ENCODE measurements at regions not wholly inside any gene's neighbourhood (a gene's known extent, or its start where the extent isn't known, plus 50 kb on each side); places are given as distances from the start of the nearest gene placed in this dataset.
"Not testable (repeated sequence)": the region's sequence is repeated elsewhere in the genome, so short reads cannot be mapped to it uniquely, and the experiment has no call there.

DNA sequence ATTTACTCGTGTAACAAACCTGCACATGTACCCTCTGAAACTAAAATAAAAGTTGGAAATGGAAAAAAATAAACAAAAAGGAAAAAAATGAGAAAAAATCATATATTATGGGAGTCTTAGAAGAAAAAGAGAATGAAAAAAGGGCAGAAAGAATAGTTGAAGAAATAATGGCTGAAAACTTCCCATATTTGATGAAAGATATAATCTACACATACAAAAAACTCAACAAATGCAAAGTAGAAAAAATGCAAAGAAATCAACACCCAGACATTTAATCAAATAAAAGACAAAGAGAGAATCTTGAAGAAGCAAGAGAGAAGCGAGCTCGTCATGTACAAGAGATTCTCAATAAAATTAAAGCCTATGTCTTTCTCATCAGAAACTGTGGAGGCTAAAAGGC lies 73.8 kb downstream of the SLC25A46 start:
- DNase-seq, result no peak
- in situ Hi-C loops (cut with HindIII; ENCODE audit: low pct_ligation_motif_present, low pct_unique_long_range_greater_than_20kb, low sequenced_read_pairs), result no loop called here

GRCh38 chr5:110815916-110816605 lies 77.3 kb downstream of the SLC25A46 start:
- no peak for DNase-seq
- in situ Hi-C loops (cut with HindIII; ENCODE audit: low pct_ligation_motif_present, low pct_unique_long_range_greater_than_20kb, low sequenced_read_pairs), result no loop called here

GRCh38 chr5:110817459-110817858 lies 78.7 kb downstream of the SLC25A46 start:
- in situ Hi-C loops (cut with HindIII; ENCODE audit: low pct_ligation_motif_present, low pct_unique_long_range_greater_than_20kb, low sequenced_read_pairs), result no loop called here
- no peak for DNase-seq

- in situ Hi-C loops (cut with HindIII; ENCODE audit: low pct_ligation_motif_present, low pct_unique_long_range_greater_than_20kb, low sequenced_read_pairs), result no loop called here
- DNase-seq, result no peak
These were observed 84.8 kb downstream of the SLC25A46 start for GRCh38 chr5:110823571-110823970.

- no peak for DNase-seq
- in situ Hi-C loops (cut with HindIII; ENCODE audit: low pct_ligation_motif_present, low pct_unique_long_range_greater_than_20kb, low sequenced_read_pairs), result no loop called here
These were observed 86.2 kb downstream of the SLC25A46 start for GRCh38 chr5:110824936-110825441.

DNA sequence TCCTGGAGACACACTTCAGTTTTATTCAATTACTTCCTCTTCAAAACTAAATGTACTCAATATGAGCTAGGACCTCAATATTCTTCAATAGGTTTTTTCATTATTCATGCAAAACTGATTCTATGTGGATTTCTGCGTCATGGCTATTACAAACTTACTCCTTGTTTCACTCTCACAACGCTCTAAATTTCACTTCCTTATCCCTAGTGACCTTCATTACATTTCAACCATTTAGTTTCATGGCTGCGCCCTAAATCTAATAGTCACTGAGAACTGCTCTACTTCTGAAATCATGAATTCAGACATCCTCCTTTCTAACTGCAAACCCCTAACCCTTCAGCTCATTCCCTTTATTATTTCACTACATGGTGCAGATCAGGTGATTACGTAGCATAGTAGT lies 93.9 kb downstream of the SLC25A46 start:
- in situ Hi-C loops (cut with HindIII; ENCODE audit: low pct_ligation_motif_present, low pct_unique_long_range_greater_than_20kb, low sequenced_read_pairs), result no loop called here
- no peak for DNase-seq

- DNase-seq; in situ Hi-C loops (cut with HindIII; ENCODE audit: low pct_ligation_motif_present, low pct_unique_long_range_greater_than_20kb, low sequenced_read_pairs): not testable (repeated sequence)
These were observed 96.1 kb downstream of the SLC25A46 start for GRCh38 chr5:110834933-110835332.

DNA sequence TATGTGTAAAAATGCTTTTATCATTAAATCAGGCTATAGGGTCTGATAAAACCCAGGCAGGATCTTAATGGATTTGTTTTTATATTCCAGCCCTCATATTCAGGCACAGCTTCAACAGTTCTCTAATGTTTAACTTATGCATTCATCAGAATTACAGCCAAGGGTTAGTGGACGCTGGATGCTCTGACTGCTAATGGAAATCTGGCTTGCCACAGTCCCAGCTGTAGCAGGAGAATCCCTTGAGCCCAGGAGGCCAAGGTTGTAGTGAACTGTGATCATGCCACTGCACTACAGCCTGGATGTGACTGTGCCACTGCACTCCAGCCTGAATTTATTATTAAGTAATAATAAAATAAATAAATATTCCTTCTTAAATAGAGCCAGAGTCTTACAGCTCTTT lies 98.0 kb downstream of the SLC25A46 start:
- no peak for DNase-seq
- in situ Hi-C loops (cut with HindIII; ENCODE audit: low pct_ligation_motif_present, low pct_unique_long_range_greater_than_20kb, low sequenced_read_pairs), result no loop called here

DNA sequence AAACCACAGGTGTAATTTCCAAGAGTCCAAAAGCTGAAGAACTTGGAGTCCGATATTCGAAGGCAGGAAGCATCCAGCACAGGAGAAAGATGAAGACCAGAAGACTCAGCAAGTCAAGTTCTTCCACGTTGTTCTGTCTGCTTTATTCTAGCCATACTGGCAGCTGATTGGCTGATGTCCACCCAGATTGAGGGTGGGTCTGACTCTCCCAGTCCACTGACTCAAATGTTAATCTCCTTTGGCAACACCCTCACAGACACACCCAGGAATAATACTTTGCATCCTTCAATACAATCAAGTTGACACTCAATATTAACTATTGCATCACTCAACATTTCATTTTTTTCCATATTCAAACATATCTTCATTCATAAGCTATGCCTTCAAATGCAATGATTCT lies 99.5 kb downstream of the SLC25A46 start:
- DNase-seq; in situ Hi-C loops (cut with HindIII; ENCODE audit: low pct_ligation_motif_present, low pct_unique_long_range_greater_than_20kb, low sequenced_read_pairs): not testable (repeated sequence)

GRCh38 chr5:110838961-110839360 lies 100.2 kb downstream of the SLC25A46 start:
- in situ Hi-C loops (cut with HindIII; ENCODE audit: low pct_ligation_motif_present, low pct_unique_long_range_greater_than_20kb, low sequenced_read_pairs), result no loop called here
- DNase-seq, result no peak

DNA sequence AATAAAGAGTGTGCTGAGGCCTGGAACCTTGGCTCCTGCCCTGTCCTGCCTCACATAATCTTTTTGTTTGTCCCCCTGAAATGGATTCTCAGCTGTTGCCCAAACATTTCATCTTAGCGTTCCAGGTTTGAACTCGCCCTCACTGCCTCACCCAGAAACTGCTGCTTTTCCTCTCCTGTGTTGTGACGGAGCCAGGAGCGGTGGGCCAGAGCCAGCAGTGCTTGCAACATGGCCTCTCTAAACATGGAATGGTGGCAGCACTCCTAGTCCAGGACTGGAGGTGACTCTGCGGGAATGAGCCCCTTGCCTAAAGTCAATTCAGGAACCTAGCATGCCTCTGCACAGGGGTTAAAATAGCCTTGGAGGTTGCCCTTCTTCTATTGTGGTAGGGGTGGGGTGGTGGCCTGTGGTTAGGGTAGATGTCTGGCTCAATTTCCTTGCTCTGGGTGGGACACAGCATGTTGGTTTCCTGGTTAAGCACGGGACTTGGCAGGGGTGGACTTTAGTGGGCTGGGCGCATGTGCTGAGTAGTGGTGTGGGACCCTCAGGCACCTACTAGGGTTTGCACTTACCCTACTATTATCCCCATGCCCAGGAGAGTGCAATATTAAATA lies 101.6 kb downstream of the SLC25A46 start:
- DNase-seq, result no peak
- in situ Hi-C loops (cut with HindIII; ENCODE audit: low pct_ligation_motif_present, low pct_unique_long_range_greater_than_20kb, low sequenced_read_pairs), result no loop called here

- in situ Hi-C loops (cut with HindIII; ENCODE audit: low pct_ligation_motif_present, low pct_unique_long_range_greater_than_20kb, low sequenced_read_pairs), result no loop called here
These were observed 102.3 kb downstream of the SLC25A46 start for GRCh38 chr5:110841137-110841536.

GRCh38 chr5:110842948-110843347 lies 104.1 kb downstream of the SLC25A46 start:
- DNase-seq, result no peak
- in situ Hi-C loops (cut with HindIII; ENCODE audit: low pct_ligation_motif_present, low pct_unique_long_range_greater_than_20kb, low sequenced_read_pairs), result no loop called here

More at GRCh38 chr5:110841137-110841536, 102.3 kb downstream of the SLC25A46 start:
- no peak for DNase-seq

DNA sequence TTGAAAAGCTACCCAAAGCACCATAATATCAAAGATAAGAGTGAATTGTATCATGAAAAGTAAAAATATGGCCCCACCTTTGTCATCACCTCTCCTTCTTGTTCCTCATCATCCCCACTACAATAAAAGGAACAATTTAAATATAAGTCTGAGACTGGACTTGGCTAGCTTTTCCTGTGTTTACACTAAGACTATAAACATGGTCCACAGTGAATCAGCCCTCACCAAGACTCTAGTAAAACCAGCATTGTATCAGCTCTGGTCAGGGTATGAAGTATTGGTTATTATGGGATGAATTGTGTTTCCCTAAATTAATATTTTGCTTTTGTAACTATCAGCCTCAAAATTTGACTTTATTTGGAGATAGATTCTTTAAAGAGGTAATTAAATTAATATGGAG lies 105.4 kb downstream of the SLC25A46 start:
- in situ Hi-C loops (cut with HindIII; ENCODE audit: low pct_ligation_motif_present, low pct_unique_long_range_greater_than_20kb, low sequenced_read_pairs), result no loop called here
- DNase-seq, result no peak

GRCh38 chr5:110846398-110847001 lies 107.7 kb downstream of the SLC25A46 start:
- in situ Hi-C loops (cut with HindIII; ENCODE audit: low pct_ligation_motif_present, low pct_unique_long_range_greater_than_20kb, low sequenced_read_pairs), result no loop called here
- no peak for DNase-seq

- in situ Hi-C loops (cut with HindIII; ENCODE audit: low pct_ligation_motif_present, low pct_unique_long_range_greater_than_20kb, low sequenced_read_pairs), result no loop called here
- no peak for DNase-seq
These were observed 112.5 kb downstream of the SLC25A46 start for GRCh38 chr5:110851357-110851756.

- in situ Hi-C loops (cut with HindIII; ENCODE audit: low pct_ligation_motif_present, low pct_unique_long_range_greater_than_20kb, low sequenced_read_pairs), result no loop called here
These were observed 113.2 kb downstream of the SLC25A46 start for GRCh38 chr5:110852053-110852452.

DNA sequence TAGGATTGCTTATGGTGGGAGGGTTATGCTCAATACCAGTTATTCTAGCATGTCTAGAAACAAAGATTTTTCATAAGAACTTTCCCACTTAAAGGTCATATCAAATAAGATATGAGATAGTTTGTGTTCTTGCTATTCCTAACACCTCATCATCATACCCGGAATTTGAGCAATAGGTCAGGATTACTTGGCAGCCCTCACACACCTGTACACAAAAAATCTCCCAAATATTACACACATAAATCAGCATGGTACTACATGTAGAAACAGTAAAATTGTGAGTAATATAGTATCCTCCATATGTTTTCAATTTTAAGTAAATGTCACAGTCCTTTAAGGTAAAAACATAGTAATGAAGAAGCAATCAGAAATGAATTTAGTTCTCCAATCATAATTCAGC lies 113.7 kb downstream of the SLC25A46 start:
- in situ Hi-C loops (cut with HindIII; ENCODE audit: low pct_ligation_motif_present, low pct_unique_long_range_greater_than_20kb, low sequenced_read_pairs), result no loop called here
- no peak for DNase-seq

More at GRCh38 chr5:110852053-110852452, 113.2 kb downstream of the SLC25A46 start:
- DNase-seq, result no peak

GRCh38 chr5:110853267-110853666 lies 114.5 kb downstream of the SLC25A46 start:
- no peak for DNase-seq
- in situ Hi-C loops (cut with HindIII; ENCODE audit: low pct_ligation_motif_present, low pct_unique_long_range_greater_than_20kb, low sequenced_read_pairs), result no loop called here

DNA sequence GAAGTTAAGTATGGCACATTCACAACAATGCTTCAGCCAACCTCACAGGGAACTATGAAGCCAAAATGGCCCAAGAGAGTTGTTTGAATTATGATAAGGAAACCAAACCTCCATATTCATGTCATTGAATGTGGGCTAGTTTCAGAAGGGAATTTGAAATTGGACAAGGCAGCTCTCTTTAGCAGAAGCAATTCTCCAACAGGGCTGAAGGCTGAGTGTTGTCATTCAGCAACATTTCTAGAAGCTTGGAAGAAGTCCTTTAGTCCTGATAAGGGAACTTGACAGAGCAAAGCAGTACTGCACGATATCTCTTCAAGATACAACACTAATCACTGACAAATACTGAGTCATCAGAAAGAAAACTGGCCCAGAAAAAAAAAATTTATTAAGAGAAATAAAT lies 115.4 kb downstream of the SLC25A46 start:
- in situ Hi-C loops (cut with HindIII; ENCODE audit: low pct_ligation_motif_present, low pct_unique_long_range_greater_than_20kb, low sequenced_read_pairs), result no loop called here
- DNase-seq, result no peak

All from ACHN (cell line).